GM12878 (cell line): ENCODE measurements at regions not wholly inside any gene's neighbourhood (a gene's known extent, or its start where the extent isn't known, plus 50 kb on each side); places are given as distances from the start of the nearest gene placed in this dataset.

ENCODE experiments used
- ATAC-seq: fragments of 200-7000 bp; cut with Tn5 transposase; 3 replicates; pipeline ENCODE4 v1.9.1; 2020; ENCODE audit warnings: mild to moderate bottlenecking, moderate library complexity
- BruUV-seq: library from RNA; stranded (reverse); fragments of 400-500 nt; replicated peaks from 2 replicates; lab custom pipeline; 2021; lab: Mats Ljungman, UMichigan
- CTCF ChIA-PET: fragments of 300-600 bp; sonication (Branson Sonifier 250); formaldehyde crosslinking; extraction: SDS; loops from one replicate; lab custom pipeline; 2021; ENCODE audit warnings: inconsistent platforms; lab: Yijun Ruan, JAX
- POLR2A ChIA-PET: fragments of 350-600 bp; formaldehyde crosslinking; extraction: SDS; loops from one replicate; lab custom pipeline; 2021; ENCODE audit warnings: inconsistent platforms; lab: Charles Lee
- RAD21 ChIA-PET: fragments of 300-600 bp; sonication (Branson Sonifier 250); formaldehyde crosslinking; loops from one replicate; lab custom pipeline; 2023; ENCODE audit warnings: antibody characterized with exemption; ENCODE audit not compliant: unreplicated experiment; lab: Charles Lee
- SMC1A ChIA-PET: fragments of 300-600 bp; sonication (Branson Sonifier 250); formaldehyde crosslinking; loops from one replicate; lab custom pipeline; 2023; ENCODE audit not compliant: unreplicated experiment, uncharacterized antibody; lab: Charles Lee
- DNase-seq: peaks from one replicate; pipeline ENCODE4 v3.0.0-alpha.2; 2011; ENCODE audit warnings: low read depth, low spot score
- FAIRE-seq: peaks from 3 replicates; lab custom pipeline; 2011; peaks lifted over from hg19 to GRCh38; lab: Jason Lieb, UNC
- H2AFZ ChIP-seq: 2 replicates; pipeline ENCODE4 v1.6.0; 2011; ENCODE audit warnings: low read depth, low read length, control low read depth; ENCODE audit not compliant: control insufficient read depth
- H3K27ac ChIP-seq: 2 replicates; pipeline ENCODE4 v1.5.1; 2011; ENCODE audit warnings: control low read depth; ENCODE audit not compliant: control insufficient read depth, insufficient read depth
- H3K27me3 ChIP-seq, 2 experiments: replicated peaks in 1 of 2; 2 replicates each; pipeline versions ENCODE4 v1.6.0 to v1.6.1; 2011; ENCODE audit warnings: low read length in 1 of 2; ENCODE audit not compliant: control insufficient read depth in 2 of 2, insufficient read depth in 2 of 2
- H3K36me3 ChIP-seq, 2 experiments: 2 replicates each; pipeline ENCODE4 v1.5.1; 2011; ENCODE audit warnings: low read length in 1 of 2; ENCODE audit not compliant: control insufficient read depth in 2 of 2, insufficient read depth in 2 of 2
- H3K4me1 ChIP-seq: 2 replicates; pipeline ENCODE4 v1.6.1; 2011; ENCODE audit warnings: mild to moderate bottlenecking, low read length, moderate library complexity, mixed read lengths; ENCODE audit not compliant: control insufficient read depth, insufficient read depth
- H3K4me2 ChIP-seq: 2 replicates; pipeline ENCODE4 v1.6.0; 2011; ENCODE audit warnings: control low read depth; ENCODE audit not compliant: control insufficient read depth, insufficient read depth
- H3K4me3 ChIP-seq: fragments of 200-600 bp; sonication (generic); 2 replicates; pipeline ENCODE4 v1.5.1; 2016
- H3K79me2 ChIP-seq: 2 replicates; pipeline ENCODE4 v1.6.0; 2011; ENCODE audit warnings: low read length; ENCODE audit not compliant: control insufficient read depth, insufficient read depth
- H3K9ac ChIP-seq: 2 replicates; pipeline ENCODE4 v1.8.0; 2011; ENCODE audit warnings: low read length, control low read depth, mixed read lengths; ENCODE audit not compliant: control insufficient read depth, insufficient read depth
- H3K9me3 ChIP-seq: replicated peaks from 3 replicates; pipeline ENCODE4 v1.5.1; 2011; ENCODE audit warnings: mild to moderate bottlenecking, low read length; ENCODE audit not compliant: control insufficient read depth, insufficient read depth
- H4K20me1 ChIP-seq: 2 replicates; pipeline ENCODE4 v1.6.0; 2011; ENCODE audit not compliant: control insufficient read depth, insufficient read depth
- CBX3 ChIP-seq: fragments of 200-600 bp; sonication (generic); IDR thresholded peaks from 2 replicates; pipeline ENCODE4 v1.6.1; 2016; ENCODE audit warnings: low read depth, borderline replicate concordance
- JUND ChIP-seq: IDR thresholded peaks from 2 replicates; pipeline ENCODE4 v1.6.1; 2012; ENCODE audit warnings: low read depth, mild to moderate bottlenecking, low read length, improper control_type of control experiment, moderate library complexity
- MTA2 ChIP-seq: fragments of 450-650 bp; IDR thresholded peaks from 2 replicates; pipeline ENCODE4 v1.6.1; 2016; ENCODE audit warnings: low read depth, mild to moderate bottlenecking, moderate library complexity
- PML ChIP-seq: IDR thresholded peaks from 2 replicates; pipeline ENCODE4 v1.6.1; 2012; ENCODE audit warnings: low read length, inconsistent platforms
- POU2F2 ChIP-seq: IDR thresholded peaks from 3 replicates; pipeline ENCODE4 v1.6.1; 2011; ENCODE audit warnings: low read depth, mild to moderate bottlenecking, low read length, borderline replicate concordance
- STAT3 ChIP-seq: IDR thresholded peaks from 2 replicates; pipeline ENCODE4 v1.6.1; 2011; ENCODE audit warnings: low read depth, low read length, improper control_type of control experiment
- WGBS: methylation state at CpG from one replicate; pipeline ENCODE4 v1.1.6; 2016; ENCODE audit warnings: low lambda C conversion rate; ENCODE audit not compliant: insufficient replicate concordance, insufficient coverage; ENCODE audit errors: missing lambda C conversion rate; 5-methylcytosine and 5-hydroxymethylcytosine counted together
- in situ Hi-C: fragments of 300-500 bp; cut with MboI; formaldehyde crosslinking; loops from 9 replicates; pipeline ENCODE4 v1.14.3; 2018; ENCODE audit warnings: mixed read lengths
- intact Hi-C: fragments of 100-400 bp; cut with micrococcal nuclease; formaldehyde crosslinking; loops from one replicate; pipeline ENCODE4 v1.14.2; 2022; ENCODE audit not compliant: unreplicated experiment
- TF ChIP-seq, protein P1 (sequence below): fragments of 450-650 bp; conservative IDR thresholded peaks from 2 replicates; pipeline ENCODE4 v1.6.1; 2017; ENCODE audit warnings: mild to moderate bottlenecking, moderate library complexity
- TF ChIP-seq, protein P2 (sequence below): fragments of 450-650 bp; IDR thresholded peaks from 2 replicates; pipeline ENCODE4 v1.6.1; 2018; ENCODE audit warnings: borderline replicate concordance, mild to moderate bottlenecking; ENCODE audit not compliant: partially characterized antibody
- TF ChIP-seq, protein P3 (sequence below): fragments of 450-650 bp; formaldehyde crosslinking; IDR thresholded peaks from 2 replicates; pipeline ENCODE4 v1.4.0; 2020; ENCODE audit warnings: mild to moderate bottlenecking, moderate library complexity

DNA sequence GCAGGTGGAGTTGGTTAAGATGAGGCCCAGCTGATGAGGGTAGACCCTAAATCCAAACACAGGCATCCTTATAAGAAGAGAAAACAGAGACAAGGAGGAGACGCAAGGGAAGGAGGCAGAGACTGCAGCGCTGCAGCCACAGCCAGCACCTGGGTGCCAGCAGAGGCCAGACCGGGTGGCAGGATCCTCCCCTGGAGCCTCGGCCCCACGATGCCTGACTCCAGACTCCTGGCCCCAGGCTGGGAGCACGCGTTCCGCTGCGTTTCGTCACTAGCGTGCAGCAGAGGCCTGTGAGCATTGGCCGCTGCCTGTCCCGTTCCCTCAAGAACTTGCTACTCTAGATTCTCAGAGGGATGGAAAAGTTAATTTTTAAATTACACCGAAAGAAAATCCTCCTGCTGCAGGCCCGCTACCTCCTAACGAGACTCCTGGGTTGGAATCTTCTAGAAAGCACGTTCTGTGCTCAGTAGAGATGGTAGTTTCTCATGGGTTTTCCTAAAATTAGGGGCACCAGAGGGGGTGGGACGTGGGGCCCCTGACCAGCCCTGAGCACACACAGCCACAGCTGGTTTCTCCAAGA lies 57.7 kb upstream of the FBRSL1 start (continued):
- no peak for TF ChIP-seq MTA2
- no peak for TF ChIP-seq STAT3

DNA sequence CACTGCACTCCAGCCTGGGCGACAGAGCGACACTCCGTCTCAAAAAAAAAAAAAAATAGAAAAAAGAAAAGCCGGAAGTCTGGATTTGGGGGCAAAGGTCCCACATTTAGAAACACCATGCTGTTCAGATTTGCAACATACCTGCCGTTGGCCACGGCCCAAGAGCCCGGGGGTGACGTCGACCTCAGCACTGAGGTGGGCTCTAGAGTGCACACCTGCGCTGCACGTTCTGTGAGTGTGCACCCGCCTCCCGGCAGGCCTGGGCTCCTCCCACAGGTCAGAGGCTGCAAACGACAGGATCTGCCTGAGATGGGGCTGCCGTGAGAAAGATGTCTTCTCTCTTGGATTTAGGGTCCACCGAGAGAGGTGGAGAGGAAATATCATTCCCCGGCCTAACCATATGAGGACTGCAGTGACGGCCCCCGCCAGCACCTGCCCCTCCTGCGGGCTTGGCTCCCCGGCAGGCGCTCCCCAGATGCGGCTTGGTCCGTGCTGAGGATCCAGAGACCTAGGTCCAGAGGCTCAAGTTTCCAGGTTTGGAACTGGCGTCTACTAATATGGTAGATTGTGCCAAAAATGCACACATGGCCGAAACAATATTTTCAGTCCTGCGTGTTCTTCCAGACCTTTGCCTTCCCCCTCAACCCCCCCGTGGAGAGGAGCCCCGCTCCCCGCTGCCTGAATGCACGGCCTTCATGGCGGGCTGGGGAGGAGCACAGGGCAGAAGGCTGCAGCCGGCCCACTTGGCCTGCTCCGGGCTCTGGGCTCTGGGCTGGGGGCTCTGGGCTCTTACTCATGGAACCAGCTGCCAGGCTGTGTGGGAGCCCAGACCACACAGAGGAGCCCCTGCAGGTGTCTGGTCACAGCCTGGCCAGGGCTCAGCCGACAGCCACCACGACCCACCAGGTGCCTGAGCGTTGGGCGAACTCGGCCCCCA lies 58.8 kb upstream of the FBRSL1 start:
- Histone ChIP-seq H4K20me1 (no peaks in the 10 kb centered on the region), H3K79me2 (no peaks in the 10 kb centered on the region), H3K4me3 (no peak overlapping the region)
- no TSS peak for BruUV-seq
- POLR2A ChIA-PET, result no interaction called here
- TF ChIP-seq, protein P1, sequence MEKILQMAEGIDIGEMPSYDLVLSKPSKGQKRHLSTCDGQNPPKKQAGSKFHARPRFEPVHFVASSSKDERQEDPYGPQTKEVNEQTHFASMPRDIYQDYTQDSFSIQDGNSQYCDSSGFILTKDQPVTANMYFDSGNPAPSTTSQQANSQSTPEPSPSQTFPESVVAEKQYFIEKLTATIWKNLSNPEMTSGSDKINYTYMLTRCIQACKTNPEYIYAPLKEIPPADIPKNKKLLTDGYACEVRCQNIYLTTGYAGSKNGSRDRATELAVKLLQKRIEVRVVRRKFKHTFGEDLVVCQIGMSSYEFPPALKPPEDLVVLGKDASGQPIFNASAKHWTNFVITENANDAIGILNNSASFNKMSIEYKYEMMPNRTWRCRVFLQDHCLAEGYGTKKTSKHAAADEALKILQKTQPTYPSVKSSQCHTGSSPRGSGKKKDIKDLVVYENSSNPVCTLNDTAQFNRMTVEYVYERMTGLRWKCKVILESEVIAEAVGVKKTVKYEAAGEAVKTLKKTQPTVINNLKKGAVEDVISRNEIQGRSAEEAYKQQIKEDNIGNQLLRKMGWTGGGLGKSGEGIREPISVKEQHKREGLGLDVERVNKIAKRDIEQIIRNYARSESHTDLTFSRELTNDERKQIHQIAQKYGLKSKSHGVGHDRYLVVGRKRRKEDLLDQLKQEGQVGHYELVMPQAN, result no peak
- TF ChIP-seq CBX3, result no peak
- TF ChIP-seq PML, result no peak
- no peak for TF ChIP-seq POU2F2
- TF ChIP-seq, protein P2, sequence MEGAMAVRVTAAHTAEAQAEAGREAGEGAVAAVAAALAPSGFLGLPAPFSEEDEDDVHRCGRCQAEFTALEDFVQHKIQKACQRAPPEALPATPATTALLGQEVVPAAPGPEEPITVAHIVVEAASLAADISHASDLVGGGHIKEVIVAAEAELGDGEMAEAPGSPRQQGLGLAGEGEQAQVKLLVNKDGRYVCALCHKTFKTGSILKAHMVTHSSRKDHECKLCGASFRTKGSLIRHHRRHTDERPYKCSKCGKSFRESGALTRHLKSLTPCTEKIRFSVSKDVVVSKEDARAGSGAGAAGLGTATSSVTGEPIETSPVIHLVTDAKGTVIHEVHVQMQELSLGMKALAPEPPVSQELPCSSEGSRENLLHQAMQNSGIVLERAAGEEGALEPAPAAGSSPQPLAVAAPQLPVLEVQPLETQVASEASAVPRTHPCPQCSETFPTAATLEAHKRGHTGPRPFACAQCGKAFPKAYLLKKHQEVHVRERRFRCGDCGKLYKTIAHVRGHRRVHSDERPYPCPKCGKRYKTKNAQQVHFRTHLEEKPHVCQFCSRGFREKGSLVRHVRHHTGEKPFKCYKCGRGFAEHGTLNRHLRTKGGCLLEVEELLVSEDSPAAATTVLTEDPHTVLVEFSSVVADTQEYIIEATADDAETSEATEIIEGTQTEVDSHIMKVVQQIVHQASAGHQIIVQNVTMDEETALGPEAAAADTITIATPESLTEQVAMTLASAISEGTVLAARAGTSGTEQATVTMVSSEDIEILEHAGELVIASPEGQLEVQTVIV, result no peak
- TF ChIP-seq, protein P3, sequence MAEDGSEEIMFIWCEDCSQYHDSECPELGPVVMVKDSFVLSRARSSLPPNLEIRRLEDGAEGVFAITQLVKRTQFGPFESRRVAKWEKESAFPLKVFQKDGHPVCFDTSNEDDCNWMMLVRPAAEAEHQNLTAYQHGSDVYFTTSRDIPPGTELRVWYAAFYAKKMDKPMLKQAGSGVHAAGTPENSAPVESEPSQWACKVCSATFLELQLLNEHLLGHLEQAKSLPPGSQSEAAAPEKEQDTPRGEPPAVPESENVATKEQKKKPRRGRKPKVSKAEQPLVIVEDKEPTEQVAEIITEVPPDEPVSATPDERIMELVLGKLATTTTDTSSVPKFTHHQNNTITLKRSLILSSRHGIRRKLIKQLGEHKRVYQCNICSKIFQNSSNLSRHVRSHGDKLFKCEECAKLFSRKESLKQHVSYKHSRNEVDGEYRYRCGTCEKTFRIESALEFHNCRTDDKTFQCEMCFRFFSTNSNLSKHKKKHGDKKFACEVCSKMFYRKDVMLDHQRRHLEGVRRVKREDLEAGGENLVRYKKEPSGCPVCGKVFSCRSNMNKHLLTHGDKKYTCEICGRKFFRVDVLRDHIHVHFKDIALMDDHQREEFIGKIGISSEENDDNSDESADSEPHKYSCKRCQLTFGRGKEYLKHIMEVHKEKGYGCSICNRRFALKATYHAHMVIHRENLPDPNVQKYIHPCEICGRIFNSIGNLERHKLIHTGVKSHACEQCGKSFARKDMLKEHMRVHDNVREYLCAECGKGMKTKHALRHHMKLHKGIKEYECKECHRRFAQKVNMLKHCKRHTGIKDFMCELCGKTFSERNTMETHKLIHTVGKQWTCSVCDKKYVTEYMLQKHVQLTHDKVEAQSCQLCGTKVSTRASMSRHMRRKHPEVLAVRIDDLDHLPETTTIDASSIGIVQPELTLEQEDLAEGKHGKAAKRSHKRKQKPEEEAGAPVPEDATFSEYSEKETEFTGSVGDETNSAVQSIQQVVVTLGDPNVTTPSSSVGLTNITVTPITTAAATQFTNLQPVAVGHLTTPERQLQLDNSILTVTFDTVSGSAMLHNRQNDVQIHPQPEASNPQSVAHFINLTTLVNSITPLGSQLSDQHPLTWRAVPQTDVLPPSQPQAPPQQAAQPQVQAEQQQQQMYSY, result no peak
- TF ChIP-seq JUND, result no peak
- TF ChIP-seq, all 136 proteins: peak for 0
- H3K4me1 ChIP-seq, result peaks cover 18% of the 10 kb centered on the region
- H3K36me3 ChIP-seq, result no peaks in the 10 kb centered on the region
- no peak overlapping the region for H3K4me2 ChIP-seq
- peaks cover 0 to under 1% of the 10 kb centered on the region in 2 experiments; a peak in 3 of 4 replicates for H3K27me3 ChIP-seq
- CTCF ChIA-PET, result interaction anchor here (0.8 kb wide), 1 partner anchor 31 kb away, joined by 3 read pairs; no protein-coding TSS in a partner anchor
- no peaks in the 10 kb centered on the region for H3K9me3 ChIP-seq
- RAD21 ChIA-PET, result interaction anchor here (0.5 to 1.1 kb wide), 2 partner anchors 93 to 164 kb away, joined by 3 read pairs; no protein-coding TSS in a partner anchor
- H3K27ac ChIP-seq, result no peak overlapping the region
- DNase-seq (no peak), ATAC-seq (no peak), FAIRE-seq (no peak)
- H2AFZ ChIP-seq, result no peak overlapping the region
- H3K9ac ChIP-seq, result no peak overlapping the region
- intact Hi-C loops (no loop called here), in situ Hi-C loops (no loop called here)
- WGBS, result 66% methylated on average over 34 of the region's 39 CpGs
- SMC1A ChIA-PET, result interaction anchor here (1.0 to 1.6 kb wide), 3 partner anchors 17 to 61 kb away, joined by 3 read pairs; no protein-coding TSS in a partner anchor
